NCI-H187 (cell line): ENCODE measurements at regions not wholly inside any gene's neighbourhood (a gene's known extent, or its start where the extent isn't known, plus 50 kb on each side); places are given as distances from the start of the nearest gene placed in this dataset.

Experiments
- DNase-seq, 2 experiments: peaks; one replicate each; lab custom pipeline; 2025; lab: John Stamatoyannopoulos, UW

GRCh38 chr3:7793786-7794185 is 707.8 kb upstream of the LMCD1 start:
- DNase-seq = no peak

GRCh38 chr3:7798276-7798675 is 703.3 kb upstream of the LMCD1 start:
- DNase-seq = no peak

- DNase-seq = no peak
Observed at GRCh38 chr3:7800006-7800780, 701.4 kb upstream of the LMCD1 start.

- no peak for DNase-seq
Observed at GRCh38 chr3:7812490-7812889, 689.1 kb upstream of the LMCD1 start.

GRCh38 chr3:7813365-7813764 is 688.3 kb upstream of the LMCD1 start:
- DNase-seq = peak in 1 of 2 experiments; percentile 0

- no peak for DNase-seq
Observed at GRCh38 chr3:7817239-7817638, 684.4 kb upstream of the LMCD1 start.

GRCh38 chr3:7820969-7821368 is 680.7 kb upstream of the LMCD1 start:
- no peak for DNase-seq

GRCh38 chr3:7821858-7822257 is 679.8 kb upstream of the LMCD1 start:
- no peak for DNase-seq

GRCh38 chr3:7841451-7841850 is 660.2 kb upstream of the LMCD1 start:
- no peak for DNase-seq

- DNase-seq = no peak
Observed at GRCh38 chr3:7843441-7843840, 658.2 kb upstream of the LMCD1 start.

GRCh38 chr3:7847021-7847420 is 654.6 kb upstream of the LMCD1 start:
- DNase-seq = no peak

GRCh38 chr3:7847521-7847920 is 654.1 kb upstream of the LMCD1 start:
- DNase-seq = no peak

GRCh38 chr3:7854266-7854665 is 647.4 kb upstream of the LMCD1 start:
- DNase-seq = no peak

- no peak for DNase-seq
Observed at GRCh38 chr3:7854721-7855120, 646.9 kb upstream of the LMCD1 start.

- no peak for DNase-seq
Observed at GRCh38 chr3:7865611-7866010, 636.0 kb upstream of the LMCD1 start.

GRCh38 chr3:7867587-7867986 is 634.0 kb upstream of the LMCD1 start:
- no peak for DNase-seq

GRCh38 chr3:7871003-7871560 is 630.5 kb upstream of the LMCD1 start:
- DNase-seq = no peak

- DNase-seq = no peak
Observed at GRCh38 chr3:7874116-7874515, 627.5 kb upstream of the LMCD1 start.

GRCh38 chr3:7875925-7876324 is 625.7 kb upstream of the LMCD1 start:
- DNase-seq = no peak

GRCh38 chr3:7876741-7877297 is 624.8 kb upstream of the LMCD1 start:
- DNase-seq = no peak

GRCh38 chr3:7877312-7877711 is 624.3 kb upstream of the LMCD1 start:
- DNase-seq = no peak

GRCh38 chr3:7879572-7879971 is 622.1 kb upstream of the LMCD1 start:
- no peak for DNase-seq

- DNase-seq = no peak
Observed at GRCh38 chr3:7881946-7882345, 619.7 kb upstream of the LMCD1 start.

- no peak for DNase-seq
Observed at GRCh38 chr3:7897655-7898054, 604.0 kb upstream of the LMCD1 start.
